Calu3 (cell line): ENCODE measurements at regions not wholly inside any gene's neighbourhood (a gene's known extent, or its start where the extent isn't known, plus 50 kb on each side); places are given as distances from the start of the nearest gene placed in this dataset.

ENCODE experiments used
- BruUV-seq: library from RNA; stranded (reverse); fragments of 400-500 nt; replicated peaks from 2 replicates; lab custom pipeline; 2021; lab: Mats Ljungman, UMichigan
- CTCF ChIA-PET: fragments of 300-600 bp; sonication (Branson Sonifier 250); formaldehyde crosslinking; loops from one replicate; lab custom pipeline; 2022; ENCODE audit warnings: antibody characterized with exemption; lab: Charles Lee
- DNase-seq: peaks from one replicate; pipeline ENCODE4 v3.0.0; 2022
- H3K27ac Mint-ChIP-seq: one replicate; pipeline ENCODE4 v1.8.0; 2022; ENCODE audit warnings: mixed read lengths; ENCODE audit not compliant: unreplicated experiment
- H3K27me3 Mint-ChIP-seq: one replicate; pipeline ENCODE4 v1.8.0; 2022; ENCODE audit warnings: mixed read lengths; ENCODE audit not compliant: unreplicated experiment
- H3K36me3 Mint-ChIP-seq: one replicate; pipeline ENCODE4 v1.8.0; 2022; ENCODE audit warnings: mild to moderate bottlenecking, moderate library complexity, mixed read lengths; ENCODE audit not compliant: insufficient read depth, unreplicated experiment
- H3K4me1 Mint-ChIP-seq: one replicate; pipeline ENCODE4 v1.8.0; 2022; ENCODE audit warnings: mild to moderate bottlenecking, low read depth, mixed read lengths; ENCODE audit not compliant: unreplicated experiment
- H3K4me3 Mint-ChIP-seq: one replicate; pipeline ENCODE4 v1.8.0; 2022; ENCODE audit warnings: mild to moderate bottlenecking, low read depth, moderate library complexity, mixed read lengths; ENCODE audit not compliant: unreplicated experiment
- H3K9me3 Mint-ChIP-seq: one replicate; pipeline ENCODE4 v1.8.0; 2022; ENCODE audit warnings: low read depth, mixed read lengths; ENCODE audit not compliant: unreplicated experiment
- intact Hi-C: fragments of 100-400 bp; cut with micrococcal nuclease; formaldehyde crosslinking; loops from one replicate; pipeline ENCODE4 v1.10.0; 2022; ENCODE audit not compliant: unreplicated experiment
- TF ChIP-seq, protein P1 (sequence below): fragments of 200-600 bp; IDR thresholded peaks from one replicate; pipeline ENCODE4 v1.8.0; 2022; ENCODE audit warnings: antibody characterized with exemption; ENCODE audit not compliant: unreplicated experiment

DNA sequence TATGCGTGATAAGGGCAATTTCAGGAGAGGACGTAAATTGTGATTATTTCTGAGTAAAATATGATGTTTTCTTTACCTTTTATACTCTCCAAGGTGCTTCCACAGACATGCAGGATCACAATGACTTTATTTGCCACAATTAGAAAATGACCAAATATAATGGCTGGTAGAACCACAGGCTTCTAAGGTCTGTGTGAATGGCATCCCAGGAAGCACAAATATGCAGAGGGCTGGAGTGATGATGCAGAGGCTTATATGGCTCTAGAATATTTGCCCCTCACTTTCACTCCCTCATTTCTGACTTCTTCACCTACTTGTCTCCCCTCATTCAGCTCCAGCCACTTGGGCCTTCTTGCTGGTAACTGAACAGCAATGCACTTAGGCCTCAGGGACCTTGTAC, 502.1 kb upstream of the MAP3K7 start:
- TF ChIP-seq, protein P1, sequence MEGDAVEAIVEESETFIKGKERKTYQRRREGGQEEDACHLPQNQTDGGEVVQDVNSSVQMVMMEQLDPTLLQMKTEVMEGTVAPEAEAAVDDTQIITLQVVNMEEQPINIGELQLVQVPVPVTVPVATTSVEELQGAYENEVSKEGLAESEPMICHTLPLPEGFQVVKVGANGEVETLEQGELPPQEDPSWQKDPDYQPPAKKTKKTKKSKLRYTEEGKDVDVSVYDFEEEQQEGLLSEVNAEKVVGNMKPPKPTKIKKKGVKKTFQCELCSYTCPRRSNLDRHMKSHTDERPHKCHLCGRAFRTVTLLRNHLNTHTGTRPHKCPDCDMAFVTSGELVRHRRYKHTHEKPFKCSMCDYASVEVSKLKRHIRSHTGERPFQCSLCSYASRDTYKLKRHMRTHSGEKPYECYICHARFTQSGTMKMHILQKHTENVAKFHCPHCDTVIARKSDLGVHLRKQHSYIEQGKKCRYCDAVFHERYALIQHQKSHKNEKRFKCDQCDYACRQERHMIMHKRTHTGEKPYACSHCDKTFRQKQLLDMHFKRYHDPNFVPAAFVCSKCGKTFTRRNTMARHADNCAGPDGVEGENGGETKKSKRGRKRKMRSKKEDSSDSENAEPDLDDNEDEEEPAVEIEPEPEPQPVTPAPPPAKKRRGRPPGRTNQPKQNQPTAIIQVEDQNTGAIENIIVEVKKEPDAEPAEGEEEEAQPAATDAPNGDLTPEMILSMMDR, result no peak
- Mint-ChIP-seq H3K4me3 (no peak overlapping the region), H3K27me3 (no peaks in the 10 kb centered on the region), H3K4me1 (no peaks in the 10 kb centered on the region), H3K36me3 (no peaks in the 10 kb centered on the region), H3K27ac (no peak overlapping the region), H3K9me3 (no peaks in the 10 kb centered on the region)
- intact Hi-C loops, result no loop called here
- DNase-seq, result no peak
- CTCF ChIA-PET, result no interaction called here
- no TSS peak for BruUV-seq

DNA sequence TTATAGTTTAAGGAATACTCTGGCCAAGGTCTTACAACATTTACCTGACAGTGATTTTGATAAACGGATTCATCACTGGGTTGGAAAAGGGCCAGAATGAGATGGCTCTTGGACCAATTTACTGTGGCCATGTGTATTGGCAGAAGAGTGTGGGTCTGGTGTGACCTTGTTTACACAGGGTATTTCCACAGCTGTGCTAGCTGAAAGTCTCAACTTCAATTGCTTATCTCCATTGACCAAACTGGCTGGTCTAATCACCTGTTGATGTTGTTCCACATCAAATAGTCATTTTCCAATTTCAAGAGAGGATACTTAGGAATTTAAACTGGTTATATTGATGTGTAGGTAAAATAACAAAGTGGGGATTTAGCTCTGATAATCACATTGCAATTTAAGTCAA, 501.6 kb upstream of the MAP3K7 start:
- H3K27ac Mint-ChIP-seq, result no peak overlapping the region
- CTCF ChIA-PET, result no interaction called here
- H3K36me3 Mint-ChIP-seq, result no peaks in the 10 kb centered on the region
- no TSS peak for BruUV-seq
- intact Hi-C loops, result no loop called here
- H3K9me3 Mint-ChIP-seq, result no peaks in the 10 kb centered on the region
- H3K4me3 Mint-ChIP-seq, result no peak overlapping the region
- TF ChIP-seq, protein P1, result no peak
- H3K4me1 Mint-ChIP-seq, result no peaks in the 10 kb centered on the region
- no peaks in the 10 kb centered on the region for H3K27me3 Mint-ChIP-seq
- no peak for DNase-seq

- BruUV-seq, result no TSS peak
- no peak for DNase-seq
- TF ChIP-seq, protein P1, result no peak
Measured at GRCh38 chr6:91087908-91088307, 501.0 kb upstream of the MAP3K7 start.

DNA sequence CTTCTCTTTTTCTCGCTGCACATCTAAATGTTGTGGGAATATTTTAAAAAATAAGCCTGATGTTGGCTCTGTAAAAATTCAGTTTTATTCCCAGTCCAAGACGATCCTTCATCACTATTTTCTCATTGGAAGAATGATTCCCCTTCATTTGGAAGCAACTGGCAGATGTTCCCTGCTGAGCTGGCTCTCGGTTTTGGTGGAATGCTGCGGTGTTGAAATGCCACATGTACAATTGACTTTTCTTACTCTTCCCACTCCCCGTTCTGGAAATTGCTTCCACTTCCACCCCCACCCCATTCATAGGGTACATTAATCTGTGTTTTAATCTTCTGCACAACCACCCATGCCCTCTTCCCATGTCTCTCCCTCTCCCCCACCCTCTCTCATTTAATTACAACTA, 496.3 kb upstream of the MAP3K7 start:
- H3K4me1 Mint-ChIP-seq, result no peaks in the 10 kb centered on the region
- CTCF ChIA-PET, result no interaction called here
- intact Hi-C loops, result loop anchor here (5.0 kb wide), 2 partner anchors 141 to 1039 kb away; no protein-coding TSS in a partner anchor
- H3K9me3 Mint-ChIP-seq, result no peaks in the 10 kb centered on the region
- DNase-seq, result no peak
- no peaks in the 10 kb centered on the region for H3K36me3 Mint-ChIP-seq
- H3K27ac Mint-ChIP-seq, result no peak overlapping the region
- no peaks in the 10 kb centered on the region for H3K27me3 Mint-ChIP-seq
- TF ChIP-seq, protein P1, result no peak
- H3K4me3 Mint-ChIP-seq, result no peak overlapping the region
- BruUV-seq, result no TSS peak

More at GRCh38 chr6:91087908-91088307, 501.0 kb upstream of the MAP3K7 start:
- intact Hi-C loops, result no loop called here
- Mint-ChIP-seq H3K4me3 (no peak overlapping the region), H3K36me3 (no peaks in the 10 kb centered on the region), H3K9me3 (no peaks in the 10 kb centered on the region), H3K27me3 (no peaks in the 10 kb centered on the region), H3K27ac (no peak overlapping the region), H3K4me1 (no peaks in the 10 kb centered on the region)
- CTCF ChIA-PET, result no interaction called here
